ENCODE measurements at regions not wholly inside any gene's neighbourhood (a gene's known extent, or its start where the extent isn't known, plus 50 kb on each side); places are given as distances from the start of the nearest gene placed in this dataset.
A peak's percentile ranks its signal among the peaks of the same experiment; 100 is the strongest.
"Not testable (repeated sequence)": the region's sequence is repeated elsewhere in the genome, so short reads cannot be mapped to it uniquely, and the experiment has no call there.

- peak; percentile 37 for DNase-seq (ENCODE audit: low spot score)
These were observed 1004.2 kb downstream of the TMEM121 start for GRCh38 chr14:106530423-106531107.

- DNase-seq (ENCODE audit: low spot score): not testable (repeated sequence)
These were observed 1011.2 kb downstream of the TMEM121 start for GRCh38 chr14:106537597-106537996.

- DNase-seq (ENCODE audit: low spot score): peak; percentile 71
These were observed 1011.8 kb downstream of the TMEM121 start for GRCh38 chr14:106538201-106538600.

- no peak for DNase-seq (ENCODE audit: low spot score)
These were observed 1021.5 kb downstream of the TMEM121 start for GRCh38 chr14:106547735-106548434.

GRCh38 chr14:106549064-106549463, 1022.7 kb downstream of the TMEM121 start:
- no peak for DNase-seq (ENCODE audit: low spot score)

- DNase-seq (ENCODE audit: low spot score): no peak
These were observed 1024.9 kb downstream of the TMEM121 start for GRCh38 chr14:106551265-106551664.

GRCh38 chr14:106556211-106556610, 1029.8 kb downstream of the TMEM121 start:
- not testable (repeated sequence) for DNase-seq (ENCODE audit: low spot score)

- DNase-seq (ENCODE audit: low spot score): peak; percentile 75
These were observed 1030.4 kb downstream of the TMEM121 start for GRCh38 chr14:106556665-106557289.

GRCh38 chr14:106562451-106562850, 1036.1 kb downstream of the TMEM121 start:
- no peak for DNase-seq (ENCODE audit: low spot score)

- peak; percentile 57 for DNase-seq (ENCODE audit: low spot score)
These were observed 1037.8 kb downstream of the TMEM121 start for GRCh38 chr14:106564058-106564643.

GRCh38 chr14:106578481-106578880, 1052.1 kb downstream of the TMEM121 start:
- DNase-seq (ENCODE audit: low spot score): no peak

- no peak for DNase-seq (ENCODE audit: low spot score)
These were observed 1052.7 kb downstream of the TMEM121 start for GRCh38 chr14:106579084-106579483.

GRCh38 chr14:106585692-106586091, 1059.3 kb downstream of the TMEM121 start:
- no peak for DNase-seq (ENCODE audit: low spot score)

GRCh38 chr14:106586098-106586704, 1059.8 kb downstream of the TMEM121 start:
- DNase-seq (ENCODE audit: low spot score): peak; percentile 57

GRCh38 chr14:106591539-106591938, 1065.2 kb downstream of the TMEM121 start:
- not testable (repeated sequence) for DNase-seq (ENCODE audit: low spot score)

- DNase-seq (ENCODE audit: low spot score): not testable (repeated sequence)
These were observed 1065.9 kb downstream of the TMEM121 start for GRCh38 chr14:106592115-106592852.

GRCh38 chr14:106599209-106599608, 1072.8 kb downstream of the TMEM121 start:
- DNase-seq (ENCODE audit: low spot score): no peak

GRCh38 chr14:106605548-106606448, 1079.4 kb downstream of the TMEM121 start:
- DNase-seq (ENCODE audit: low spot score): peak; percentile 59

- DNase-seq (ENCODE audit: low spot score): no peak
These were observed 1080.6 kb downstream of the TMEM121 start for GRCh38 chr14:106606936-106607335.

- DNase-seq (ENCODE audit: low spot score): no peak
These were observed 1084.3 kb downstream of the TMEM121 start for GRCh38 chr14:106610691-106611090.
